GM23338 (cell line): ENCODE measurements at regions not wholly inside any gene's neighbourhood (a gene's known extent, or its start where the extent isn't known, plus 50 kb on each side); places are given as distances from the start of the nearest gene placed in this dataset.

Experiments
- ATAC-seq: fragments of 200-7000 bp; cut with Tn5 transposase; 3 replicates; pipeline ENCODE4 v1.9.1; 2020
- DNase-seq: peaks from one replicate; pipeline ENCODE4 v3.0.0-alpha.2; 2015; ENCODE audit warnings: low spot score
- H2AFZ ChIP-seq: fragments of 200-600 bp; sonication (generic); 2 replicates; pipeline ENCODE4 v1.8.0; 2016; ENCODE audit warnings: antibody characterized with exemption, mild to moderate bottlenecking, moderate library complexity
- H3F3A ChIP-seq: fragments of 200-600 bp; sonication (generic); replicated peaks from 2 replicates; pipeline ENCODE4 v1.8.0; 2017; ENCODE audit warnings: antibody characterized with exemption, mixed run types, low read depth
- H3K27ac ChIP-seq: fragments of 200-600 bp; sonication (generic); 2 replicates; pipeline ENCODE4 v1.6.1; 2016; ENCODE audit warnings: low read depth
- H3K27me3 ChIP-seq: fragments of 200-600 bp; sonication (generic); 2 replicates; pipeline ENCODE4 v1.8.0; 2016; ENCODE audit warnings: mild to moderate bottlenecking, mixed run types, moderate library complexity; ENCODE audit not compliant: insufficient read depth
- H3K36me3 ChIP-seq: fragments of 200-600 bp; sonication (generic); 2 replicates; pipeline ENCODE4 v1.8.0; 2016; ENCODE audit warnings: mild to moderate bottlenecking; ENCODE audit not compliant: insufficient read depth
- H3K4me1 ChIP-seq: fragments of 200-600 bp; sonication (generic); 2 replicates; pipeline ENCODE4 v1.8.0; 2016; ENCODE audit warnings: mild to moderate bottlenecking, moderate library complexity; ENCODE audit not compliant: insufficient read depth
- H3K4me2 ChIP-seq: fragments of 200-600 bp; sonication (generic); 2 replicates; pipeline ENCODE4 v1.7.1; 2017; ENCODE audit warnings: mixed run types
- H3K4me3 ChIP-seq: fragments of 200-600 bp; sonication (generic); 2 replicates; pipeline ENCODE4 v1.6.1; 2016; ENCODE audit warnings: mixed run types
- H3K79me2 ChIP-seq: fragments of 200-600 bp; sonication (generic); replicated peaks from 2 replicates; pipeline ENCODE4 v1.8.0; 2017; ENCODE audit warnings: mild to moderate bottlenecking; ENCODE audit not compliant: insufficient read depth
- H3K9me2 ChIP-seq: fragments of 200-600 bp; sonication (generic); 2 replicates; pipeline ENCODE4 v1.8.0; 2017; ENCODE audit not compliant: insufficient read depth
- H4K20me1 ChIP-seq: fragments of 200-600 bp; sonication (generic); replicated peaks from 2 replicates; pipeline ENCODE4 v1.8.0; 2017; ENCODE audit warnings: mild to moderate bottlenecking; ENCODE audit not compliant: insufficient read depth
- H3K27ac Mint-ChIP-seq: 2 replicates; pipeline ENCODE4 v1.8.0; 2020; ENCODE audit warnings: inconsistent platforms, mild to moderate bottlenecking, moderate library complexity, mixed read lengths
- H3K27me3 Mint-ChIP-seq: 3 replicates; pipeline ENCODE4 v1.8.0; 2022; ENCODE audit warnings: low read depth, mild to moderate bottlenecking, moderate library complexity, mixed read lengths, inconsistent platforms; ENCODE audit not compliant: insufficient read depth, poor library complexity
- H3K36me3 Mint-ChIP-seq: 3 replicates; pipeline ENCODE4 v1.8.0; 2021; ENCODE audit warnings: low read depth, mild to moderate bottlenecking, inconsistent platforms, moderate library complexity, mixed read lengths
- H3K4me1 Mint-ChIP-seq: 3 replicates; pipeline ENCODE4 v1.8.0; 2020; ENCODE audit warnings: mild to moderate bottlenecking, inconsistent platforms, mixed read lengths
- H3K4me3 Mint-ChIP-seq: 3 replicates; pipeline ENCODE4 v1.8.0; 2021; ENCODE audit warnings: moderate library complexity, mild to moderate bottlenecking, inconsistent platforms, mixed read lengths
- H3K9me3 Mint-ChIP-seq: 3 replicates; pipeline ENCODE4 v1.8.0; 2020; ENCODE audit warnings: moderate library complexity, mild to moderate bottlenecking, inconsistent platforms, mixed read lengths
- JUNB ChIP-seq: IDR thresholded peaks from one replicate; pipeline ENCODE4 v1.6.1; 2016; ENCODE audit warnings: antibody characterized with exemption; ENCODE audit not compliant: unreplicated experiment
- NANOG ChIP-seq: IDR thresholded peaks from 2 replicates; pipeline ENCODE4 v1.6.1; 2016; ENCODE audit warnings: antibody characterized with exemption, borderline replicate concordance
- POLR2AphosphoS5 ChIP-seq: IDR thresholded peaks from 2 replicates; pipeline ENCODE4 v1.6.1; 2016; ENCODE audit warnings: antibody characterized with exemption, low read depth
- ZNF114 ChIP-seq: fragments of 250-450 bp; sonication (Bioruptor Pico); IDR thresholded peaks from 2 replicates; pipeline ENCODE4 v1.5.0; 2020; ENCODE audit warnings: mild to moderate bottlenecking, moderate library complexity
- ZNF462 ChIP-seq: fragments of 250-450 bp; sonication (Bioruptor Pico); IDR thresholded peaks from 2 replicates; pipeline ENCODE4 v1.5.0; 2020; ENCODE audit warnings: mild to moderate bottlenecking, moderate library complexity

GRCh38 chr2:18792226-18792629 is 202.9 kb upstream of the NT5C1B start (continued):
- no peak for TF ChIP-seq ZNF462
- TF ChIP-seq NANOG = no peak
- no peak for TF ChIP-seq JUNB

GRCh38 chr2:18791172-18791797 is 201.9 kb upstream of the NT5C1B start:
- Mint-ChIP-seq H3K36me3 (no peaks in the 10 kb centered on the region), H3K4me1 (peaks cover 2% of the 10 kb centered on the region; the same call in 1 of the 3 replicates), H3K9me3 (no peaks in the 10 kb centered on the region), H3K27me3 (no peaks in the 10 kb centered on the region), H3K4me3 (no peak overlapping the region), H3K27ac (no peak overlapping the region)
- Histone ChIP-seq H3K4me2 (no peak overlapping the region), H2AFZ (no peak overlapping the region), H3K4me3 (no peak overlapping the region), H3K36me3 (no peaks in the 10 kb centered on the region), H3F3A (no peaks in the 10 kb centered on the region), H3K4me1 (no peaks in the 10 kb centered on the region), H3K79me2 (no peaks in the 10 kb centered on the region), H4K20me1 (no peaks in the 10 kb centered on the region; the same call in 1 of the 2 replicates), H3K9me2 (no peaks in the 10 kb centered on the region), H3K27me3 (no peaks in the 10 kb centered on the region), H3K27ac (no peak overlapping the region)
- ATAC-seq (no peak), DNase-seq (no peak)
- TF ChIP-seq ZNF114 (CRISPR knock-in tag) (no peak), NANOG (no peak), POLR2AphosphoS5 (no peak), JUNB (no peak)
